Epithelial cell of prostate (primary cell): ENCODE measurements at regions not wholly inside any gene's neighbourhood (a gene's known extent, or its start where the extent isn't known, plus 50 kb on each side); places are given as distances from the start of the nearest gene placed in this dataset.
"Not testable (repeated sequence)": the region's sequence is repeated elsewhere in the genome, so short reads cannot be mapped to it uniquely, and the experiment has no call there.

Experiments
- DNase-seq: peaks from one replicate; pipeline ENCODE4 v3.0.0-alpha.2; 2011; ENCODE audit warnings: low read depth, low spot score
- H3K27ac ChIP-seq: fragments of 450-650 bp; 2 replicates; pipeline ENCODE4 v1.5.1; 2017; ENCODE audit warnings: mild to moderate bottlenecking

DNA sequence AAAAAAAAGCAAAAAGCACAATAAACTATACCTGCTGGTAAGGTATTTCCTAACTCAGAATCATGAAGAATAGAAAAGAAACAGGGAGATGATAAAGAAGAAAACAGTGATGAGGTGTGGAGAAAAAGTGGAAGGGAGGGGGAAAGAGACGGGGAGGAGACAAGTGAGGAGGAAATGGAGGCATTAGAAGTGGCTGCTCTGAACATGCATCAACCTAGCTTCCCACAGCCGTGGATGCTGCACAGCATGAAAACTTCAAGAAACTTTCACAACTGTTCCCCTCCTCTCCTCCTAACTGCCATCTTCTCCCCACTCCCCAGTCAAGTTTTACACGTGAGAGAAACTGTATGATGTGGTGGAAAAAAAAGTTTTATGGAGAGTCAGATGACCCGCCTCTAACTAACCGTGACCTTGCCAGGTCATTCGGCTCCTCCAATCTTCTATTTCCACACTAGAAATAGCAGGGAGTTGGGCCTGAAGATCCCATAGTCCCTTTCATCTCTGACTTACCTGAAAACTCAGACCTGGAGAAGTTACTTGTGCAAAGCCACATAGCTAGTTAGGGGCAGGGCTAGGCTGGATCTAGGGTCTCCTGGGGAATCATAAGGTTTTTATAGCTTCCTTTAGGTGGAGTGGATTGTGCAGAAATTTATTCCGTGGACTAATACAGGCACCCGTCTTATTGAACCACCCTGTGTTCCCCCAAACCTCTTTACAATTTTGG lies 461.9 kb downstream of the KLF5 start:
- DNase-seq = no peak
- no peak overlapping the region for H3K27ac ChIP-seq

DNA sequence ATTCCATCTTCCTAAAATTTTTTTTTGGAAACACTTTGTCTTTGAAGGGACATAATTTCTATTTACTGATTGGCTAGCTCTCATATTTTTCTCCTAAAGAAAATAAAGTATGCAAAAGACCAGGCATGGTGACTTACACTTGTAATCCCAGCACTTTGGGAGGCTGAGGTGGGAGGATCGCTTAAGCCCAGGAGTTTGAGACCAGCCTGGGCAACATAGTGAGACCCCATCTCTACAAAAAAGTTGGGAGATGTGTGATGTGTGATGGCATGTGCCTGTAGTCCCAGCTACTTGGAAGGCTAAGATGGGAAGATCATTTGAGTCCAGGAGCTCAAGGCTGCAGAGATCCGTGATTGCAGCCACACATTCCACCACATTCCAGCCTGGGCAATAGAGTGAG lies 461.3 kb downstream of the KLF5 start:
- not testable (repeated sequence) for H3K27ac ChIP-seq, DNase-seq

DNA sequence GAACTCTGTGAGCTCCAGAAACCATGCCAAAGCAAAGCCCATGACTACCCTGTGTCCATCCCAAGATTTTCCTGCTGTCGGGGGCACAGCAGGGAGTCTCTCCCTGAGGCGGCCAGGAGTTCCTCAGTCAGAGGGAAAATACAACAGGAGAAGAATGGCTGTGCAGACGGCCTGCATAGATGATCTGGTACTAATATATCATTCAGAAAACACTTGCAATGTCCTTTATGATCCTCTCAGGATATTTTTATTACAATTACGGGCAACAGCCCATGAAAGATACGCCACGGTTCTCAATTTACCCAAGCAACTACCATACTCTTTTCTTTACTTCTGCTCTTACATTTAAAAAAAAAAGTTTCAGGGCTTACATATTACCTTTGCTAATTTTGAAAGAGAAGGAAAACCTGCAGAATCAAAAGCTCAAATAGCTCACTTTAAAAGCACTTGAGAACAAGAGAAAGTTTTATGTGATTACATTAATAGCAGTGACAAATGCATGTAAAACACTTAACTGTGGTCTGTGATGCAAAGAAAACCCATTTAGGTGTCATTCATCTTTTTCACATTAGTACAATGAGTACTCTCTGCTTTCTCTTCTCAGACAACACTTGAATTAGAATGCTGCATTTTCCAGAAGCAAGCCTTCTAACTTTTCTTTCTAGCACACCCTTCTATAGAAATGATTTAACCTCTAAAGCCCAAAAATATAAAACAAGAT lies 460.8 kb downstream of the KLF5 start:
- no peak for DNase-seq
- H3K27ac ChIP-seq = no peak overlapping the region

DNA sequence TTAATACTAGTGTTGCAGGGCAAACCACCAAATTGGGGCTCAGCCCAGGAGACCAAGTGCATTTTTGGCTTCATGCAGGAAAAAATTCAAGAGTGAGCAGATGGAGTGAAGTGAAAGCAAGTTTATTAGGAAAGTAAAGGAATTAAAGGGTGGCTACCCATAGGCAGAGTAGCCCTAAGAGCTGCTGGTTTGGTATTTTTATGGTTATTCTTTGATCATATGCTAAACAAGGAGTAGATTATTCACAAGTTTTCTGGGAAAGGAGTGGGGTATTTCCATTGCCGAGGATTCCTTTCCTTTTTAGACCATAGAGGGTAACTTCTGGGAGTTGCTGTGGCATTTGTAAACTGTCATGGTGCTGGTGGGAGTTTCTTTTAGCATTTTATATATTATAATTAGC lies 459.0 kb downstream of the KLF5 start:
- H3K27ac ChIP-seq = no peak overlapping the region
- DNase-seq = no peak

DNA sequence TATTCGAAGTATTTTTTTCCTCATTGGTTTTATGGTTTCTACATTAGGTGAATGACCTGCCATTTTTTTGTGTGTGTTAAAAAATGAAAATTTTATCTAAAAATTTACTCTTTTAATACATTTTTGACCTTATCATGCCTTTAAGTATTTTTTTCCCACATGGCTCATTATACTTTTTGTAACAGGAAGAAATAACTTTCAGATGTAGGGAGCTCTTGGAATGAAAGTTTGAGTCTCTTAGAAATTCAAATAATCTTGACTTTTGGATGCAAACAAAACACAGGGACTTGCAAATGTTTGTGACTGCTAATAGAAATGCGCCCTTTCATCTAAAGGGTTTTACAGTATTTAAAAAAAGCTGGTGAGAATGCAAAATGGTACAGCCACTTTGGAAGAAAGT lies 457.9 kb downstream of the KLF5 start:
- no peak overlapping the region for H3K27ac ChIP-seq
- no peak for DNase-seq

DNA sequence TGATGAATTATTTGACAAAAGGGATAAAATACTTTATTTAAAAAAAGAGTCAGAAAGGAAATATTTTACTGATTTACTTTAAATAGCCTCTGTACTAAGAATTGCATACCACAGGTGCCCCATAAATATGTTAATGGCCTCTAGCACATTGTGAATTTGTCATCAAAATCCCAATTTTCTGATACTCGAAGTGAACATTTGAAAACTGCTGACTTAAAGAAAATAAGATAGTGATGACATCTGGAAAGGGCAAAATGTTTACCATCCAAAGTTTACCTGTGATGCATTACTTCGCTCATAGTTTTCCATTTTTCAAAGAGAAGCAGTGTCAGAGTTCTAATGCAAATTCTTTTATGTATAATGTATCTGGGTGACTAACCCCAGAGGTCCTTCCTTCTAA lies 455.4 kb downstream of the KLF5 start:
- DNase-seq = no peak
- peak overlapping the region; percentile 47 for H3K27ac ChIP-seq

DNA sequence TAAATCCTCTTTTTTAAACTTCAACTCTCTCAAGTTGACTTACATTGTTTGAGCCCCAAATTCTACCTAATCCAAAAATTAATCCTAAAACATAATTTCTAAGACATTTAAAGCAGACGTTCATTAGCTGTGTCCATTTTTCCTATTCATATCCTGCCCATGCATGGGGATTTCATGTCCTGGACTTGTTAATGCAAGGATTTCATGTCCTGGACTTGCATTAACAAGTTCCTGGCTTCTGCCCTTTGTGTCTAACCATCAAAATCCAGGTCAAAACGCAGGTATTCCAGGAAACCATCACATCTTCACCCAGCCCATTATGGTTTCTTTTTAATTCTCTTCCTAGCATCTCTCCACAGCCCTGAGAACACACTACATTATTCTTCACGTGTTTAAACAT lies 454.9 kb downstream of the KLF5 start:
- DNase-seq = peak; percentile 5
- peak overlapping the region; percentile 47 for H3K27ac ChIP-seq

DNA sequence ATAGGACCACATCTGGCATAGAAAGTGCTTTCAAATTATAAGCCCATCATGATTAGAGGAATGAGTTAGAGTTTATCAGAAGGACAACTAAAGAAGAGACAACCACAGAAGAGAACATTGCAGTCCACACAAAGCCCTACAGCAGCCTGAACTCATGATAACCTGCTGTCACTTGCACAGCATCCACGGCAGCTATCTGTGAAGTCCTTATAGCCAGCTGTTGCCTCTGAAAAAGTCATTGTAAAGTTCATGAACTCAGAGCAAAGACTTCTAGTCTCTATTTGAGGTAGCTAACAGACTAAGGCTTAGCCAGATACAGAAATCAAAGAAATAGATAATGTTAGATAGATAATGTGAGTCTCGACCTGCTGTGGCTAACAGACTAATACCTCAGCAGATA lies 450.0 kb downstream of the KLF5 start:
- DNase-seq = no peak
- no peak overlapping the region for H3K27ac ChIP-seq

DNA sequence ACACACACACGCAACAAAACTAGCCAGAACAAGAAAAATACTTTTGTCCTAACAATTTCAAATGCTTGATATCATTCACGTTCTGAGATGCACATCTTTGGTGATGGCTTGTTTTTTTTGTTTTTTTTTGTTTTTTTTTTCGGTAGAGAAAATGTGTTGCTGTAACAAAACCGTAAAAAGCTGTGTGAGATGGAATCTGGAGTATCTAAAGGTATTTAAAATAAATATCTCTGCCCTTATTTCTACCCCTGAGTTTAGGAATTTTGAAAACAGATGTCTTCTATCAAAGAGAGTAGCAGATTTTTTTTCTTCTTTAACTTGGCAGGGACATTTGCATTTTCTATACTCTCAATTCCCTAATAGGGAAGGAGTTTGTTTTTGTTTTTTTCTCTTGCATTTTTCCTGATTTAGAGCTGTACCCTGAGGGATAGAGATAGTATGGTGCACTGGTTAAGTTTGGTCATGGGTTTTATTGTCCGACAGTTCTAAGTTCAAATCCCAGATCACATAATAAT lies 446.6 kb downstream of the KLF5 start:
- no peak overlapping the region for H3K27ac ChIP-seq
- no peak for DNase-seq

DNA sequence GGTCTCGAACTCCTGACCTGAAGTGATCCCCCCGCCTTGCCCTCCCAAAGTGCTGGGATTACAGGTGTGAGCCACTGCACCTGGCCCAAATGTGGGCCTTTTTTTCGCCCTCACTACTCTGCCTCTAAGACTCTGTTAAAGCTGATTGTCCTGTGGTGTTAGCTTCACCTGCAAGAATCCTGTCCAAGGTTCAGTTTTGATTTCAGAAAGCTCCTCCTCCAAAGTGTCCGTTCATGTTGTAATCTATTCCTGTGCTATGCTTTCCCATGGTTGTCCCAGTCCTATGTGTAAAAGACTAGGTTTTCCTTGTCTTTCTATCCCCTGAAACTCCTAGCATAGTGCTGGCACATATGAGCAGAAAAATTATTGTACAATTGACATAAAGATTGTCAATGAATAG lies 440.9 kb downstream of the KLF5 start:
- no peak for DNase-seq

DNA sequence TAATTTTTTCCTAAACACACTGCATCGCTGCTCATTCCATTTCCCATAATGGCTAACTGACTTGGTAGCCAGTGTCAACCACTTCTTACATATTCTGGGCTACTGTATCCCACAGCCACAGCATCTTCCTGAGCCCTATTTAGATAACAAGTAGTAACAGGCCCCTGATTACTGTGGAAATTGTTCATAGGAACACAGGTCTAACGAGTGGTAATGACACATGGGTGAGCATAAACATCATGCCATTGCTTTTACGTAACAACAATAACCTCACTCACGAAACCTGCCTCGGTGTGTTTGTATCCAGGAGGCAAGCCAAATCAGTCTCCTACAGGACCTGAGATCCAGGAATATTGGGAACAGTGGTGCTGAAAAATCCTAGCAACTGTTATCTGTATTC lies 438.6 kb downstream of the KLF5 start:
- H3K27ac ChIP-seq = peak overlapping the region; percentile 88
- DNase-seq = peak; percentile 98

More for the DNA sequence above, 440.9 kb downstream of the KLF5 start:
- H3K27ac ChIP-seq = no peak overlapping the region

DNA sequence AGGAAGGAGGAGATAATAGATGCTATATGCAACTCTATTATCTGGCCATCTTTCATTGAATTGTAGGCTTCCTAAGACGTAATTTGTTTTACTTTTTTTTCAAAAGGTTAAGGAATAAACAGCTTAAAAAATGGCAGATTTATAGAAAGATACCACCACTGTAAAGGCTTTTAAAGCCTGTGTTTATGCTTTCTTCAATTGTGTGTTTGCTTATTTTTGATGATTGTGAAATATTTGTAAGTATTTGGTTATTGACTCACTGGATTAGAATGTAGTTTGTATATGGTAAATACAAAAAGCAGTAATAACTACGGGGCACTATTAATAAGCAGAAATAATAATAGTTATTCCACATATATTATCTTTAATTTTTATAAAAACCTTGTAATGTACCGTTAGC lies 437.9 kb downstream of the KLF5 start:
- H3K27ac ChIP-seq = peak overlapping the region; percentile 88
- DNase-seq = no peak

DNA sequence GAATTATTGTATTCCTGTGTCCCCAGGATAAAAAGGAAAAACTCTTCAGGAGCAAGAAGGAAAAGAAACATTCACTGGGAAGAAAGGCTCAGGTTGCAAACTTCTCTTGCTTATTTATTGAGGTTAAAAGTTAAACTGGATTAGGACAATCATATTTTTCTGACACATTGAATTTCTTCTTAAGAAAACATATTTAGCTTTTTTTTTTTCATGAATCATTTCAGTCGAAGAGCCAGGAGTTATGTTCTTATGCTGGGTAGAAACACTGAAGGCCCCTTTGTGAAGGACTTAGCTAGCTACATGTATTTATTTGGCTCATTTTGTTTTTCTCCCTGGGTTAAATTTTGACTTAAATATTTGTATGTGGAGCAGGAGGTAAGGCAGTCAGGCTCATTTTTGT lies 434.0 kb downstream of the KLF5 start:
- no peak for DNase-seq
- no peak overlapping the region for H3K27ac ChIP-seq

DNA sequence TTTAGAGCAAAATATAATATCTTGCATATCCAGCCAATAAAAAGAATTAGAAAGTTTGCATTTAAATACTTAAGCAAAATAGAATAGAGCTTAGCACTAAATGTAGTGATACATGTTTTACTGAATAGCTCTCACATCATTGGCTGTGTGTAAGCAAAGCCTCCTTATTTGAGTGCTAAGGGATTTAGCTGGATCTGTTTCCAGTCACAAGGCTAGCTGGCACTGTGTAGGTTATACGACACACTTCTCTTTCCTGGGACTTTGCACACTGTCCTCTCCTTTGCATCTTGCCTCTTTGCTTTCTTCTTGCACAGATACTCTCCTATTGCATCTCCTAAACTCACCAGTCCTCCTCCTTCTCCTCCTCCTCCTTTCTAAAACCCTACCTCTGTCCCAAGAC lies 423.8 kb downstream of the KLF5 start:
- no peak for DNase-seq
- H3K27ac ChIP-seq = no peak overlapping the region

DNA sequence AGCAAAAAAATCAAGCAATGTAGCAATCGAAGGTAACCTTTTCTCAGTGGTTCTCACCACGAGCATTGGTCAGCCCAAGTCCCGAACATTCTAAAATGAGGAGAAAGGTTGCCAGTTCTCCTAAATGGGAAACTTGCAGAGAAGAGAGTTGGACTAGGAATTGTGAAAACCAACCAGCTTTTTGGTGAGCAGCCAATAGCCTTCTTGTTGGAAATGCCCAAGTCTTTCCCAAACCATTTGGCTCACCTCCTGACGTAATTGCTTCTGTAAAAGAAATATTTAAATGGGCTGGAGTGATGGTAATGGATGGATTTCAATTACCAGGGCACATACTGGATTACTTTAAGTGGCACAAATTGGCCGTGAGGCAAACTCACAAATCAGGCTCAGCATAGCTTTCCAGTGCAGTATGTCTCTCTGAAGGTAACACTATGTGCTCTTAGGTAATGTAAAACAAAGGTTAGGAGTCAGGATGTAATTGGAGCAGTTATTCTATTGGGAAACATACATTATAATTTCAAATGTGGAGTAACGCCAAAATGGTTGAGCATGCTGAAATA lies 423.2 kb downstream of the KLF5 start:
- H3K27ac ChIP-seq = no peak overlapping the region
- DNase-seq = no peak

DNA sequence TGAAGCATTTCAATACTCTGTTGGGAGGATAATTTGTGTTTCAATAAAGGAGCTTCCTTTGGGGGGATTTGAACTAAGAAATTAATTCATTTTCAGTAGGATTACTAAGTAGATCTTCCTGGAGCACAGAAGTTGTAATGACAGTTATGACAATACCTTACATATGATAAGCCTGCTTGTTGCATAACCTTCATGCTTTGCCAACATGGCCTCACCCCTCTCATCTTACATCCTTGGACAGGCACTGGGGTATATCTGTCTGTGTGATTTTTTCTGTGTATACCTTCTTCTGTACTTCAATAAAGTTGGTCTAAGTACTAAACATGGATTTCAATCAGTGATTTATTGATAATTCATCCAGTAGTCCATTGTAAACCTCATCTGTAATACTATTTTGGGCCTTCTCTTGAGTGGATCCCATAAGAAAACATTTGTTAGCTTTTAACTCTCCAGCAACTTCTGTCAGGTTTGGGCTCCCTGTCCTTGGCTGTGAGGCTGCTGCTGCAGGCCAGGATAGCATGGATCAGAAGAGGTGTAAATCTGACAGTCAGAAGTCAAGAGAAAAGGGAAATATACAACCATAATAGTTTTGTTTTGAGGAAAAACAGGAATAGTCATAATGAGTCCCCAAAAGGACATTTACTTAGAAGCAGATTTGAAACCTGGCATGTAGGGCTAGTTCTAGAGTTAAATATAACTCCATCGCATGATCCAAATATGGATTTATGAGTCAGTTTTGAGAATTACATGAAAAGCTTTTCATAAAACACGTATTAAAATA lies 422.2 kb downstream of the KLF5 start:
- DNase-seq = no peak
- H3K27ac ChIP-seq = no peak overlapping the region

DNA sequence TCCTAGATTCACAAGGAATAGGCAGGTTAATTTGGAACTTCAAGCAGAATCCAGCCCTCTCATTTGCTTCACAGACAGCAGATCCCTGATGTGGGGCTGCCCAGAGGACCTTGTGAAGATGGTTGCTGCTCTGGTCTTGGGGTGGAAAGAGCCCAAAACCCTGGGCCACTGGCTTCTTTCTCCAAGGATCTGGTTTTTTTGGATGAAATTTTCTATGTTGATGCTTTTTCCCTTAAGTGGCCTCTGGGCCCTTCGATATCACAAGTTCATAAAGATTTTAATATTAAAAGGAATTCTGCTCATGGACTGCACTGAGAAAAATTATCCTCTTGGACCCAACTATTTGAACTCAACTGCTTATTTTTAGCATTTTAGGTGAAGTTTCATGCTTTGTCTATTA lies 421.1 kb downstream of the KLF5 start:
- H3K27ac ChIP-seq = no peak overlapping the region
- no peak for DNase-seq

DNA sequence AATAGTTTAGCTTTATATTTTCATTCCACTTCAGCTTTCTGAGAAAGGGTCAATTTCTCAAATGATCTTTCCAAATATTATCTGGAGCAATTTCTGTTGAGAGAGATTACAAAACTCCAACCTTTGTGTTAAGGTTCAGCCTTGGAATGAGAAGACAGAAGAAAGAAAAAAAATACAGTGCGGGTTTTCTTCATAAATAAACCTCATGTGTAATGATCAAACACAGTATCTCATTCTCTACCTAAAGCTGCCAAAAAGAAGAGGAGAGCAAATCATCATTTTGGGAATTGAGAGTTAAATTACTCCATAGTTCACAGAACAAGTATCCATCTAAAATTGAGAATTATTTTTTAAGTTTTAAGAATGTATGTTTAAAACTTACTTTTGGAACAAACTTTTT lies 420.5 kb downstream of the KLF5 start:
- DNase-seq = no peak
- no peak overlapping the region for H3K27ac ChIP-seq

DNA sequence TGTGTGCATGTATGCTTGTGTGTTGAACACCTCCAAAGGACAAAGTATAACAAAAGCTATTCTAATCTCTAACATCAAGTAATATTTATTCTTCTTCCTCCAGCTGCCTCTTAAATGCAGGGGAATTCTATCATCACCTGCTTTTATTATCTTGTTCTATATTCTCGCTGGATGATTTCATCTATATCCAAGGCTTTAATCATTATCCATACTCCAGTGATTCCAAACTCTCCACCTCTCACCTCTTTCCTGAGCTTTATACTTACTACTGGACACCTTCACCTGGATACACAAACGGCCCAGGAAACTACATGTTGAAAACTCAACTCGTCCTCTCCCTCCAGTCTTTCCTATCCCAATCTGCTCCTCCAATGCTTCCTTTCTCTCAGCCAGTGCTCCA lies 418.6 kb downstream of the KLF5 start:
- no peak overlapping the region for H3K27ac ChIP-seq
- no peak for DNase-seq

DNA sequence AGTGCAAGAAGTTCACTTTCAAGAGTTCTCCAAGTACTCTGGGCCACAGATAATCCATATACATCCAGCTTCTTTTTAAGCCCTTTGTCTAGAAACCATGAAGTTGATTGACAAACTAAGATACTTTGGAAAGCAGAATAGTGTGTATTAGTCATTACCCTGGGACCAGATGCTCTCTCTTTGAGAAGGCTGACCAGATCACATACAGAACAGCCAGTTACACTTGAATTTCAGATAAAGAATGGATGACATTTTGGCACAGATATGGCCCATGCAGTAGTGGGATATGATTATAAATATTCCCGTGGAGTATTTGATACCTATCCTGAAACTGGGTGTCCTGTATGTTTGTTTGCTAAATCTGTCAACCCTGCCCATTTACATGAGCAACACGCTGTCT lies 414.2 kb downstream of the KLF5 start:
- H3K27ac ChIP-seq = no peak overlapping the region
- DNase-seq = no peak

DNA sequence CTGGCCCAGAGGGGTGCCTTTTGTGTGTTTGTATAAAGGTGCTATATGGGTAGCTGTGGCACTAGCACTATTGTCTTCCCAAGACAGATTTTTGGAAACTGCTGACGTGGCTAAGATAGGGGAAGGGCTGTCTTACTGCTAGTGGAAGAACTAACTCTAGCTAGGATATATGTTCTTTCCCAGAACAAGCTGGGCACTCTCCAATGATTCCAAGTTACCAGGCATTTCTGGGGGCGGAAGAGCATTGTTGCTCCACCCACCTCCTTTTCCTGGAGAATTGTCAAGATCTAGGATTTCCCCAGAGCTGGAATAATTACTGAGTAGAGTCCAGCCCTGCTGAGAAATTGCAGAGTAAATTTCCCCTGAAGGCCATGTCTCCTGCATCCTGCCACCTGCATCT lies 408.3 kb downstream of the KLF5 start:
- DNase-seq = no peak
- peak overlapping the region; percentile 100 for H3K27ac ChIP-seq
